GM19238 (cell line): ENCODE measurements at regions not wholly inside any gene's neighbourhood (a gene's known extent, or its start where the extent isn't known, plus 50 kb on each side); places are given as distances from the start of the nearest gene placed in this dataset.

Source experiments
- DNase-seq: peaks from one replicate; pipeline ENCODE4 v3.0.0; 2011; ENCODE audit warnings: low spot score; ENCODE audit not compliant: insufficient read length

GRCh38 chr7:17019106-17019505 lies 137.3 kb upstream of the AGR3 start:
- no peak for DNase-seq

DNA sequence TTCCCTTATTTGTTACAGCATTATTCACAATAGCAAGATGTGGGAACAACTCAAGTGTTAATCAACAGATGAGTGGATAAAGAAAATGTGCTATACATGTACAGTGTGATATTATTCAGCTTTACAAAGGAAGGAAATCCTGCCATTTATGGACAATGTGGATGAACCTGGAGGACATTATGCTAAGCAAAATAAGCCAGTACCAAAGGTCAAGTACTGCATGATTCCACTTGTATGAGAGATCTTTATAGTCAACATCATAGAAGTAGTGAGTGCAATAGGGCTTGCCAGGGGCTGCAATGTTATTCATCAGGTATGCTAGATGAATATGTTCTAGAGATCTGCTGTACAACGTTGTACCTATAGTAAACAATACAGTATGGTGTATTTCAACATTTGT lies 138.5 kb upstream of the AGR3 start:
- DNase-seq, result no peak

DNA sequence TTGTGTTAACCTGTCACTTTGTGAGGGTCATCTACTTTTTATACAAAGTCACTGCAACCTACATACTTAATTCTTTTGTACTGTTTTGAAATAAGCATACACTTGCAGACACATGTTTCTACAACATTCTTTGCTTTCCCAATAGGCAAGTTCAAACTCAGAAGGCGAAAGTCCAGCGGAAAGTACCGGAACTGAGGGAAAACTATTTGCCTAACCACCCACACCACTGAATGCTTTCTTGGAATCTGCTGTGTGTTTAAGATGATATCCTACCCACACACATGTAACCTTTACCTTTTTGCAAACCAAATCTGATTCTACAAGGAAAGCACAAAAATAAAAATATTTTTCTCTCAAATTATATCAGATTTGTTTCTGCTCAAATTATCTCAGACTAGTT lies 139.4 kb upstream of the AGR3 start:
- no peak for DNase-seq

DNA sequence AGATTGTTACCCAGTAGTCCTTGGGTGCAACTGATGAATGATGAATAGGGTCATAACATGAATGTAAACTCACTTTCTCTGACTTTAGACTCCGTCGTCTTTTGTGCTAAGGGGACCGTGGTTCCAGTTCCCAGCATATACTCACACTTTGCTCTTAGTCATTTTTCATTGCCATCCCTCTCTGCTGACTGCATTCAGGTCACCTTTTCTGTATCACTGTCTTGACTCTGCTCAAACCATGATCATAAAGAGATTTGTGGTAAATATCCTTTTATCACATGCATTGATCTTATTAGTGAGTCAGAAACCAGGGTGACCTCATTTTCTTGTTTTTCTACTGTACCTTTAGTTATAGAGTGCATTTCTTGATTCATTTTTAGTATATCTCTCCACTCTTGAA lies 141.1 kb upstream of the AGR3 start:
- DNase-seq, result no peak

DNA sequence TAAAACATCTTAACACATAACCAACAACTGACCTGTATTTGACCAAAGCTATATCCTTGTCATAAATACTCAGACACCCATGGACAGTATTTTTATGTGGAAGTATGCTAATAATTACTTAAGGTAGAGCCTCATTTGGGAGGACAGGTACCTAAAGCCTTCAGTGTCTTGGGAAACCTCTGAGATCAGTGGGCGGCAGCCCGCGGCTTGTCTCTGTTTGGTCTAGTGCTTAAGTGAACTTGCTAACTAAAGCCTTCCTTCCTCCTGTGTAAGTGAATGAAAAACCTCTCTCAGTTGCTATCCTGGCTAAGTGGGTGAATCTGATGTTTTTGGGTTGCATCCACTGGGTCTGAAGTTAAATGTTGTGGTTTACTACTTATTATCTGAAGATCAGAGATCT lies 144.5 kb upstream of the AGR3 start:
- no peak for DNase-seq

DNA sequence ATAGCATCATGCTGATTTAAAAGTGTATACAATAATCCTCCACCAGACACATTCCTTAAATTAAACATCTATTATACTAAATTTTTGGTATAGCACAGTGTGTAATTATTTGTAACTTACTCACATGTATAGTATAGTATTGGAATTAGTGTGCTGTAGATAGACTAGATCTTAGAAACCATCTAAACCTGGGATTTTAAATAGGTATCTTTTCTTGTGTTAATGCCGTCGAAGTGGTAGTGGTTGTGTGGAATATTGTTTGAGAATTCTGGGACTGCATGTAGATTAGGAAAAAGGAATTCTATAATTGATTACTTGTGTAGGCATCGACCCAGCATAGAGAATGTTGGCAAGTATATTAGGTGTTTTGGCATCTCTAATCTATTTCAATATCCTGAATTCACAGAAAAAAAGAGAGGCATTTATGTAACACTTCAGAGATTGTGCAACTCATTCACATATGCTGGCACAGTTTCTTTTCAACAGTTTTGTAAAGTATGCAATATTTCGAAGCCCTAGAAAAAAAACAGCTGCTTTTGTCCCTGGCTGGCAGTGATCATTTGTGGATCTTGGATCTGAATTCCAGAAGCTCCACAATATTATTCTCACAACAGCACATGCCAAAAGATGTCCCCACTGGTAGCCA lies 145.5 kb upstream of the AGR3 start:
- no peak for DNase-seq

- DNase-seq, result no peak
These were observed 146.0 kb upstream of the AGR3 start for GRCh38 chr7:17027789-17028152.

DNA sequence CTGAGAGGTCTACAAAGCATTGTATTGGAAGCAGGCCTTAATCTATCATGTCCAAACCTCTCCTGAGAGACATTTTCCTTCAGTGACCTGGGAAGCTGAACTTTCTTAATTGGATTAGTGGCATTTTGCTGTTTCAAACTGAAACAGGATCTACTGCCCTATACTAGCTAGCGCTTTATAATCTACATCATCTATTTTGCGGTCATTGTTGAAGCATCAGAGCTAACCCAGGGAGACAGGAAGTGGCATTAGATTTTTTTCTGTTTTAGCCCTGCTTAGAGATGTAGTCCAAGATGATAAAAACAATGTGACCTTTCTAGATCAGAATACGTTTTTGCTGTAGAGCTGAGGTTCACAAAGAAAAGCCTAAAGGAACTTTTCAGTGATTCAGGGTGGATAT lies 147.4 kb upstream of the AGR3 start:
- no peak for DNase-seq

- no peak for DNase-seq
These were observed 148.8 kb upstream of the AGR3 start for GRCh38 chr7:17030559-17030958.

DNA sequence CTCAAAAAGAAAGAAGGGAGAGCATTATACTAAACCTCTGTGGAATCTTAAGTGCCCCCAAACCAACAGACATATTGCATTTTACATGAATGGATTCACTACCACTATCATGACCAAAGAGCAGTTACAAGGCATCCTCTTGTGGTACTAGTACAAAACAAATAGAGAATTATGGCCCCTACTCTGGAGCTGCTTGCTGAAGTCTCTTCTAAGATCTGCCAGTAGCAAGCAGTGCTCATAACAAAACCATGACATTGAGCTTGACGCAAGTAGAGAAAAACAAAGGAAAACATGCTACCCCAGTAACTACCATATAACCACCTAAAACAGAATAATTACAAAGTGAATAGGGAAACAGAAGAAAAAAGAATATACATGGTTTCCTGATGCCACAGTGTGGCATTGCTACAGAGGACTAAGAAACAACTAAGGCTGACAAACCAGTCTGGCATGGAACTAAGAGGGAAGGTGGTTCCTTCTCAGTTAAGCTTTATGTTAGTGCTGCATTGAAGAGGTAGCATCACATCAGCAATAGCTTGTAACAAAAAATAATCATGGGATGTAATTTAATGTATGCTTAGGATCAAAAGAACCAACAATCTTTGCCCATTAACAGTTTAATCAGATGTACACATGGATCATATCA lies 150.2 kb upstream of the AGR3 start:
- no peak for DNase-seq

GRCh38 chr7:17033245-17033644 lies 151.5 kb upstream of the AGR3 start:
- DNase-seq, result no peak

DNA sequence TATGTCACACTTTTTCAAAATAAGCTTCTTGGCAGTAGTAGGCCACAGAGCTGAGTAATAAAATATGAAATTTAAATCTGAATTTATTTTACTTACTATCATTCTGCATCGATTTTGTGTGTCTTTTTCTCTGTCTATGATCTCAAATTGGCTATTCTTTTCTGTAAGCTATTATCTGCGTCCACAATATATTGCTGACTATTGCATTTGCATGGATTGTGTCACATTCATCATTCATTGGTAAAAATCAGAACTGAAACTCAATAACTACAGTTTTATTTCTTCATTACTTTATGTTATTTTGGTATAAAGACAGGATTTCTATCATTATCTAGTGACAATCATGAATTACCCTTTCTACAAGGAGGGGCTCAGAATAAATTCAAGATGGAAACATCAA lies 154.8 kb upstream of the AGR3 start:
- no peak for DNase-seq

- DNase-seq, result no peak
These were observed 155.6 kb upstream of the AGR3 start for GRCh38 chr7:17037356-17037755.

- no peak for DNase-seq
These were observed 156.5 kb upstream of the AGR3 start for GRCh38 chr7:17038160-17038782.

DNA sequence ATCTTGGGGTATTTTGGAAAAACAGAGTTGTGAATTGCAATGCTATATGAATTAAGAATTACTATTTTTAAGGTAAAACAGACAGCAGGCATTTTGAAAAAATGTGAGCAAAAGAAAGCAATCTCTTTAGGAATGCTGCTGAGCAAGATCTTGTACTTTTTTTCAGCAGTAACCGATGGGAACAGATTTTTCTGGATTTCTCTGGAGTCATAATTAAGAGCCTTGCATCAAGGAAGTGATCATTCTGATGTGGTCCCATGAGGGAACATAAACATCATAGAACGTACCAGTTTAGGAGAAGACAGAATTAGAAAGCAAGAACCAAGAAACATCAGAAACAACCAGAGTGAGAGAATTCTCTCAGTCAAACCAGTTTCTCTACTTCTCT lies 157.0 kb upstream of the AGR3 start:
- no peak for DNase-seq

DNA sequence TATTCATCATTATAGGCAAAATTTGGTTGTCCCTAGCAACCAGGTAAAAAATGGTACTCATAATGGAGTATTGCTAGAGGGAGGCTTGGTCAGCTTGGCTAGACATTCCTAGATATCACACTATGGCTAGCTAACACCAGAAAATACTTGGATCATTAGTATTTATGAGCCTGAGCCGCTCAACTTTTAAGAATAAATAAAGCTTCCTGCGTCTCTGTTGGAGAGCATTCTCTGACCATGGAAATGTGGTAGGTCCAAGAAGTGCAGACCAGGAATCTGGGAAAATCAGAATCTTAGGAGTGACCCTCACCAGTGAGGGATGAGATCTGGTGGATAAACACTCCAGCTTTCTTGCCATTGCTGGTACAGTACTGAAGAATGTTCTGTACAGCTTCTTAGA lies 157.6 kb upstream of the AGR3 start:
- DNase-seq, result no peak

DNA sequence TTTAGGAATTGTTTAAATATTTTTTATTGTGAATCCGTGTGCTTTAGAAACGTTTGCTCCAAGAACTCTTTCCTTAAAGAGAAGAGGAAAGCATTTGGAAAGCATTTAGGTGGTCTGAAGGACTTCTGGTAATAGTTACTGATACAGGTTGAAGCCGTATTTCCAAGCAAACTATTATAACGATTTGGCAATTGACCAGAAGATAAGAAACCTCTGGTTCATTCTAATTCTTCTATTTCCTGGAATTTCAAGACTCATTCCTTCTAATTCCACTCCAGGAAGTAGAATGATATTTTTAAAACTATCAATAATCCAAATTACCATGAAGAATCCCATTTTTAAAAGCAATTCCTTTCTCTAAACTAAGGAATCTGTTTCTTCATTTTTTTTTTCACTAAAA lies 158.9 kb upstream of the AGR3 start:
- no peak for DNase-seq

- DNase-seq, result no peak
These were observed 159.5 kb upstream of the AGR3 start for GRCh38 chr7:17041324-17041723.

- no peak for DNase-seq
These were observed 160.4 kb upstream of the AGR3 start for GRCh38 chr7:17042211-17042610.

DNA sequence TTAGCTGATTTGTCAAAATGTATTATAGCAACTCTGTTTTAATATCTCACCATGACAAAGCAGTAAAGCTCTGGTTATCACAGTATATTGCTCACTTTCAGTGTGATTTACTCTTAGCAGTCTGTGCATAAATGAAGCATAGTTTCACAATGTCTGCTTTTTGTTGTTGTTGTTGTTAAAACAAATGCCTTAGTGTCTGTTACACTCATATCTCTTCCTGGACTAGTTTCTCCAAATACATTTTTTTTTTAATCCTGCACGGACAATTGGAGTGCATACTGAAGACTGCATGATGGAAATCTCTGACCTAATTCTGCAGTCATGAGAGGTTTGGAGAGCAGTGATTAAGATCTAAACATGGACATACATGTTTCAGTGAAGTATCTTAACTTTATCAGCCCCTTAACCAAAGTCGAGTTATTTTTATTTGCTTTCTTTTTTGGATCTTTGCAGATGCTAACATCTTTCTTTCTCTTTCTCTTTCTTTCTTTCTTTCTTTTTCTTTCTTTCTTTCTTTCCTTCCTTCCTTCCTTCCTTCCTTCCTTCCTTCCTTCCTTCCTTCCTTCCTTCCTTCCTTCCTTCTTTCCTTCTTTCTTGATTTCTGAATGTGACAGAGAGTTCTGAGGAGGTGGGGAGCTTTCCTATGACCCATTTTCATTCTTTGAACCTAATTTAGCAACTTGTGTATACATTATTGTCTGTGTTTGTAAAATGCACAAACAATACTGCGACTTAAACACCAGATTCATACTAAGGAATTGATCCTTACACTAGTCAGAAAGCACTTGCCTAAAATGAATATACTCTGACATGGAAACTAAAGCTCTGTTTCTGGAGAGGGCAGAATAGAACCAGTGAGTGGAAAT lies 161.5 kb upstream of the AGR3 start:
- DNase-seq, result no peak

- no peak for DNase-seq
These were observed 162.6 kb upstream of the AGR3 start for GRCh38 chr7:17044396-17044795.

GRCh38 chr7:17044861-17045260 lies 163.1 kb upstream of the AGR3 start:
- no peak for DNase-seq
